Fibroblast of lung (primary cell): ENCODE measurements at regions not wholly inside any gene's neighbourhood (a gene's known extent, or its start where the extent isn't known, plus 50 kb on each side); places are given as distances from the start of the nearest gene placed in this dataset.

Experiments used
- DNase-seq, 2 donors: peaks; one replicate each; pipeline versions ENCODE4 v3.0.0 to v3.0.0-alpha.2; 2010; ENCODE audit warnings: low read depth in 2 of 2
- H2AFZ ChIP-seq: 2 replicates; pipeline ENCODE4 v1.5.1; 2012; ENCODE audit warnings: low read length, control low read depth, inconsistent platforms
- H3K27ac ChIP-seq: 2 replicates; pipeline ENCODE4 v1.5.1; 2011; ENCODE audit warnings: low read length, control low read depth; ENCODE audit not compliant: insufficient read depth
- H3K27me3 ChIP-seq: 2 replicates; pipeline ENCODE4 v1.5.1; 2011; ENCODE audit warnings: mild to moderate bottlenecking, low read length; ENCODE audit not compliant: control insufficient read depth, insufficient read depth
- H3K36me3 ChIP-seq: 2 replicates; pipeline ENCODE4 v1.5.1; 2011; ENCODE audit warnings: low read length; ENCODE audit not compliant: control insufficient read depth, insufficient read depth
- H3K4me1 ChIP-seq: 2 replicates; pipeline ENCODE4 v1.5.1; 2011; ENCODE audit warnings: low read length; ENCODE audit not compliant: control insufficient read depth, insufficient read depth; ENCODE audit errors: extremely low read depth
- H3K4me2 ChIP-seq: 2 replicates; pipeline ENCODE4 v1.5.1; 2011; ENCODE audit warnings: low read length, control low read depth; ENCODE audit not compliant: insufficient read depth; ENCODE audit errors: extremely low read depth
- H3K4me3 ChIP-seq, 4 experiments: fragments of 200-600 bp in 1 of 4; sonication (generic) in 1 of 4; replicated peaks in 1 of 4; 2 replicates each; pipeline ENCODE4 v1.5.1; 2011 to 2016; ENCODE audit warnings: low read length in 4 of 4, low read depth in 3 of 4, mild to moderate bottlenecking in 3 of 4, control low read depth in 2 of 4, inconsistent platforms in 1 of 4, mixed read lengths in 1 of 4; ENCODE audit not compliant: insufficient read depth in 1 of 4; ENCODE audit errors: control extremely low read depth in 1 of 4
- H3K79me2 ChIP-seq: 2 replicates; pipeline ENCODE4 v1.5.1; 2012; ENCODE audit warnings: mild to moderate bottlenecking, low read length, inconsistent platforms; ENCODE audit not compliant: control insufficient read depth, insufficient read depth
- H3K9ac ChIP-seq: 2 replicates; pipeline ENCODE4 v1.5.1; 2011; ENCODE audit warnings: mild to moderate bottlenecking, low read length, control low read depth; ENCODE audit not compliant: insufficient read depth
- H3K9me3 ChIP-seq: 2 replicates; pipeline ENCODE4 v1.5.1; 2012; ENCODE audit warnings: low read depth, low read length; ENCODE audit not compliant: control insufficient read depth, insufficient read depth
- H4K20me1 ChIP-seq: 2 replicates; pipeline ENCODE4 v1.5.1; 2011; ENCODE audit warnings: low read length; ENCODE audit not compliant: control insufficient read depth, insufficient read depth; ENCODE audit errors: extremely low read depth
- CTCF ChIP-seq, 2 donors: IDR thresholded peaks in 1 of 2; conservative IDR thresholded peaks in 1 of 2; 1 replicate in 1 of 2; 2 replicates in 1 of 2; pipeline ENCODE4 v1.5.1; 2011 to 2012; ENCODE audit warnings: low read length in 2 of 2, control low read depth in 1 of 2, inconsistent platforms in 1 of 2, low read depth in 1 of 2, mild to moderate bottlenecking in 1 of 2
- EZH2 ChIP-seq: IDR thresholded peaks from 2 replicates; pipeline ENCODE4 v1.5.1; 2012; ENCODE audit warnings: low read length, control low read depth, mild to moderate bottlenecking; ENCODE audit errors: missing control alignments

GRCh38 chr2:31813016-31813415 is 197.8 kb downstream of the MEMO1 start:
- Histone ChIP-seq H3K27ac (no peak overlapping the region), H3K4me3 (no peak overlapping the region), H3K4me2 (no peak overlapping the region), H4K20me1 (no peaks in the 10 kb centered on the region), H3K9ac (no peak overlapping the region), H2AFZ (no peak overlapping the region), H3K79me2 (no peaks in the 10 kb centered on the region), H3K9me3 (no peaks in the 10 kb centered on the region), H3K4me1 (no peaks in the 10 kb centered on the region), H3K36me3 (no peaks in the 10 kb centered on the region), H3K27me3 (no peaks in the 10 kb centered on the region)
- no peak for DNase-seq
- no peak for TF ChIP-seq EZH2

GRCh38 chr2:31812051-31812798 is 198.6 kb downstream of the MEMO1 start:
- Histone ChIP-seq H2AFZ (no peak overlapping the region), H4K20me1 (no peaks in the 10 kb centered on the region), H3K27me3 (no peaks in the 10 kb centered on the region), H3K4me3 (no peak overlapping the region), H3K9ac (no peak overlapping the region), H3K79me2 (no peaks in the 10 kb centered on the region), H3K36me3 (no peaks in the 10 kb centered on the region), H3K27ac (no peak overlapping the region), H3K4me1 (no peaks in the 10 kb centered on the region), H3K9me3 (no peaks in the 10 kb centered on the region), H3K4me2 (no peak overlapping the region)
- TF ChIP-seq CTCF (conservative IDR thresholded peaks at IDR 0.05 in 1 of 2, IDR thresholded peaks at IDR 0.05 in 1 of 2; ENCODE audit: low read depth in 1 of 2, low read length in 2 of 2) = no peak
- no peak for TF ChIP-seq EZH2
- DNase-seq = no peak

GRCh38 chr2:31811482-31811881 is 199.3 kb downstream of the MEMO1 start:
- H3K4me3 ChIP-seq = no peak overlapping the region
- no peak overlapping the region for H3K4me2 ChIP-seq
- H3K4me1 ChIP-seq = no peaks in the 10 kb centered on the region
- no peaks in the 10 kb centered on the region for H3K79me2 ChIP-seq
- no peaks in the 10 kb centered on the region for H3K27me3 ChIP-seq
- no peak overlapping the region for H2AFZ ChIP-seq
- H3K27ac ChIP-seq = no peak overlapping the region
- TF ChIP-seq CTCF (conservative IDR thresholded peaks at IDR 0.05 in 1 of 2, IDR thresholded peaks at IDR 0.05 in 1 of 2; ENCODE audit: low read depth in 1 of 2, low read length in 2 of 2) (no peak), EZH2 (no peak)
- no peak for DNase-seq
- H3K9ac ChIP-seq = no peak overlapping the region
- no peaks in the 10 kb centered on the region for H4K20me1 ChIP-seq
- no peaks in the 10 kb centered on the region for H3K36me3 ChIP-seq
- H3K9me3 ChIP-seq = no peaks in the 10 kb centered on the region
